H1 (cell line): ENCODE measurements at regions not wholly inside any gene's neighbourhood (a gene's known extent, or its start where the extent isn't known, plus 50 kb on each side); places are given as distances from the start of the nearest gene placed in this dataset.

Source experiments
- CTCF ChIA-PET: fragments of 300-600 bp; sonication (Branson Sonifier 250); formaldehyde crosslinking; loops from one replicate; lab custom pipeline; 2021; ENCODE audit not compliant: partially characterized antibody; lab: Charles Lee
- POLR2A ChIA-PET: fragments of 300-600 bp; sonication (Branson Sonifier 250); formaldehyde crosslinking; loops from one replicate; lab custom pipeline; 2021; ENCODE audit warnings: inconsistent platforms; ENCODE audit not compliant: partially characterized antibody; lab: Charles Lee
- DNase-seq, 2 experiments: peaks; one replicate each; pipeline versions ENCODE4 v3.0.0 to v3.0.0-alpha.2; 2010 to 2022; ENCODE audit warnings: low spot score in 2 of 2, low read depth in 1 of 2, mixed read lengths in 1 of 2
- FAIRE-seq: peaks from 2 replicates; lab custom pipeline; 2011; peaks lifted over from hg19 to GRCh38; lab: Jason Lieb, UNC
- H2AFZ ChIP-seq: 2 replicates; pipeline ENCODE4 v1.8.1; 2012; ENCODE audit warnings: low read length, inconsistent platforms
- H2AK5ac ChIP-seq: 2 replicates; pipeline ENCODE4 v1.6.1; 2013; ENCODE audit warnings: low read depth, low read length
- H2BK120ac ChIP-seq: replicated peaks from 2 replicates; pipeline ENCODE3; 2013; ENCODE audit warnings: low read depth, low read length, inconsistent platforms
- H2BK12ac ChIP-seq: 2 replicates; pipeline ENCODE4 v1.6.1; 2013; ENCODE audit warnings: low read depth, low read length
- H2BK15ac ChIP-seq: 2 replicates; pipeline ENCODE4 v1.6.1; 2013; ENCODE audit warnings: low read length
- H2BK20ac ChIP-seq: 2 replicates; pipeline ENCODE4 v1.6.1; 2013; ENCODE audit warnings: low read length
- H2BK5ac ChIP-seq: 2 replicates; pipeline ENCODE4 v1.6.1; 2013; ENCODE audit warnings: low read depth, low read length
- H3K14ac ChIP-seq: 2 replicates; pipeline ENCODE4 v1.6.1; 2013; ENCODE audit warnings: inconsistent platforms; ENCODE audit not compliant: insufficient read length
- H3K18ac ChIP-seq: 2 replicates; pipeline ENCODE4 v1.6.1; 2013; ENCODE audit warnings: low read length; ENCODE audit errors: extremely low read depth
- H3K23ac ChIP-seq: 2 replicates; pipeline ENCODE4 v1.6.1; 2013; ENCODE audit warnings: inconsistent platforms; ENCODE audit not compliant: insufficient read length
- H3K23me2 ChIP-seq: 2 replicates; pipeline ENCODE4 v1.6.1; 2013; ENCODE audit warnings: low read depth, low read length
- H3K27ac ChIP-seq: 2 replicates; pipeline ENCODE4 v1.6.1; 2011; ENCODE audit warnings: low read depth, low read length, inconsistent platforms
- H3K27me3 ChIP-seq, 4 experiments: replicated peaks in 1 of 4; 1 replicate in 1 of 4; 2 replicates in 3 of 4; pipeline versions ENCODE4 v1.6.1 to v1.8.1; 2011 to 2013; ENCODE audit warnings: low read length in 3 of 4, mild to moderate bottlenecking in 3 of 4, inconsistent platforms in 2 of 4, mixed read lengths in 2 of 4, moderate library complexity in 1 of 4; ENCODE audit not compliant: control insufficient read depth in 3 of 4, insufficient read depth in 3 of 4; ENCODE audit errors: extremely low read depth in 1 of 4
- H3K36me3 ChIP-seq, 4 experiments: 2 replicates each; pipeline versions ENCODE4 v1.6.1 to v1.8.1; 2011 to 2013; ENCODE audit warnings: mild to moderate bottlenecking in 4 of 4, low read length in 3 of 4, moderate library complexity in 2 of 4, control low read depth in 1 of 4, inconsistent platforms in 1 of 4; ENCODE audit not compliant: insufficient read depth in 4 of 4, control insufficient read depth in 2 of 4
- H3K4ac ChIP-seq: replicated peaks from 2 replicates; pipeline ENCODE3; 2013; ENCODE audit warnings: low read length, low read depth, mixed read lengths, inconsistent platforms; ENCODE audit not compliant: insufficient read length
- H3K4me1 ChIP-seq, 4 experiments: replicated peaks in 1 of 4; 1 replicate in 1 of 4; 2 replicates in 3 of 4; pipeline versions ENCODE4 v1.6.1 to v1.8.1; 2011 to 2013; ENCODE audit warnings: low read length in 3 of 4, inconsistent platforms in 2 of 4, mixed read lengths in 1 of 4; ENCODE audit not compliant: insufficient read depth in 4 of 4, control insufficient read depth in 3 of 4
- H3K4me2 ChIP-seq, 2 experiments: 2 replicates each; pipeline versions ENCODE4 v1.6.1 to v1.8.1; 2011 to 2013; ENCODE audit warnings: low read depth in 2 of 2, low read length in 2 of 2, control low read depth in 1 of 2, inconsistent platforms in 1 of 2, mild to moderate bottlenecking in 1 of 2; ENCODE audit not compliant: insufficient read depth in 1 of 2
- H3K4me3 ChIP-seq, 4 experiments: fragments of 200-600, 300-600 bp in 1 of 4; sonication (generic), shearing (Covaris generic), sonication (Bioruptor Twin) in 1 of 4; 2 replicates each; pipeline versions ENCODE4 v1.5.1 to v1.8.1; 2011 to 2016; ENCODE audit warnings: low read length in 4 of 4, low read depth in 3 of 4, control low read depth in 2 of 4, inconsistent platforms in 2 of 4, mild to moderate bottlenecking in 2 of 4, mixed read lengths in 1 of 4, moderate library complexity in 1 of 4; ENCODE audit not compliant: insufficient read depth in 2 of 4; ENCODE audit errors: extremely low read depth in 1 of 4
- H3K56ac ChIP-seq: replicated peaks from 2 replicates; pipeline ENCODE3; 2013; ENCODE audit warnings: low read depth, mild to moderate bottlenecking, mixed read lengths, low read length, inconsistent platforms; ENCODE audit not compliant: insufficient read length
- H3K79me1 ChIP-seq: 2 replicates; pipeline ENCODE4 v1.6.1; 2013; ENCODE audit warnings: low read depth, low read length, control low read depth
- H3K79me2 ChIP-seq, 2 experiments: 2 replicates each; pipeline versions ENCODE4 v1.6.1 to v1.8.1; 2012 to 2013; ENCODE audit warnings: low read length in 2 of 2, mild to moderate bottlenecking in 2 of 2, inconsistent platforms in 1 of 2; ENCODE audit not compliant: insufficient read depth in 2 of 2, control insufficient read depth in 1 of 2
- H3K9ac ChIP-seq, 4 experiments: replicated peaks in 1 of 4; 1 replicate in 1 of 4; 2 replicates in 3 of 4; pipeline versions ENCODE4 v1.6.1 to v1.8.1; 2011 to 2013; ENCODE audit warnings: low read depth in 3 of 4, low read length in 3 of 4, control low read depth in 2 of 4, mild to moderate bottlenecking in 2 of 4, moderate library complexity in 2 of 4, inconsistent platforms in 1 of 4; ENCODE audit errors: extremely low read depth in 1 of 4
- H3K9me3 ChIP-seq, 2 experiments: 2 replicates each; pipeline versions ENCODE4 v1.6.1 to v1.8.1; 2012 to 2013; ENCODE audit warnings: mild to moderate bottlenecking in 2 of 2, moderate library complexity in 2 of 2, control low read depth in 1 of 2, inconsistent platforms in 1 of 2, low read depth in 1 of 2, low read length in 1 of 2, mixed read lengths in 1 of 2; ENCODE audit not compliant: insufficient read depth in 2 of 2
- H4K20me1 ChIP-seq, 2 experiments: replicated peaks in 1 of 2; 2 replicates each; pipeline versions ENCODE3 to v1.8.1; 2011 to 2013; ENCODE audit warnings: inconsistent platforms in 2 of 2, low read length in 2 of 2, mild to moderate bottlenecking in 1 of 2; ENCODE audit not compliant: insufficient read depth in 2 of 2, control insufficient read depth in 1 of 2
- H4K5ac ChIP-seq: 2 replicates; pipeline ENCODE4 v1.6.1; 2013; ENCODE audit warnings: low read length, low read depth, mixed read lengths, inconsistent platforms; ENCODE audit not compliant: insufficient read length
- H4K8ac ChIP-seq: 2 replicates; pipeline ENCODE4 v1.8.0; 2013; ENCODE audit warnings: mild to moderate bottlenecking, moderate library complexity, low read length, inconsistent platforms; ENCODE audit not compliant: insufficient read depth; ENCODE audit errors: extremely low read depth
- H4K91ac ChIP-seq: replicated peaks from 2 replicates; pipeline ENCODE3; 2013; ENCODE audit warnings: low read length, mixed read lengths, inconsistent platforms; ENCODE audit not compliant: insufficient read length
- CBX5 ChIP-seq: fragments of 300-800, 300-1000 bp; sonication (generic); IDR thresholded peaks from 2 replicates; pipeline ENCODE4 v1.7.1; 2016; ENCODE audit warnings: antibody characterized with exemption, low read length, low read depth
- E2F6 ChIP-seq: IDR thresholded peaks from 2 replicates; pipeline ENCODE4 v1.6.1; 2012; ENCODE audit warnings: inconsistent platforms
- EGR1 ChIP-seq: IDR thresholded peaks from 2 replicates; pipeline ENCODE4 v1.6.1; 2011; ENCODE audit warnings: low read depth, low read length, borderline replicate concordance
- EP300 ChIP-seq, 2 experiments: IDR thresholded peaks; 1 replicate in 1 of 2; 2 replicates in 1 of 2; pipeline ENCODE4 v1.6.1; 2011 to 2012; ENCODE audit warnings: low read depth in 2 of 2, low read length in 2 of 2, mild to moderate bottlenecking in 2 of 2, borderline replicate concordance in 1 of 2, inconsistent platforms in 1 of 2, moderate library complexity in 1 of 2
- GTF2F1 ChIP-seq: IDR thresholded peaks from 2 replicates; pipeline ENCODE4 v1.6.1; 2012; ENCODE audit warnings: low read depth, low read length, improper control_type of control experiment, borderline replicate concordance
- HDAC2 ChIP-seq, 2 experiments: fragments of 300-600 bp in 1 of 2; sonication (generic) in 1 of 2; IDR thresholded peaks; 2 replicates each; pipeline ENCODE4 v1.6.1; 2011 to 2012; ENCODE audit warnings: low read depth in 2 of 2, low read length in 2 of 2, mild to moderate bottlenecking in 2 of 2, moderate library complexity in 2 of 2, borderline replicate concordance in 1 of 2, inconsistent platforms in 1 of 2
- JUN ChIP-seq: IDR thresholded peaks from 2 replicates; pipeline ENCODE4 v1.6.1; 2011; ENCODE audit warnings: low read depth, mild to moderate bottlenecking, improper control_type of control experiment, low read length
- KDM4A ChIP-seq: IDR thresholded peaks from one replicate; pipeline ENCODE4 v1.7.1; 2012; ENCODE audit warnings: low read depth, mild to moderate bottlenecking, moderate library complexity, low read length, inconsistent platforms; ENCODE audit not compliant: severe bottlenecking
- KDM5A ChIP-seq: fragments of 200-600 bp; IDR thresholded peaks from 2 replicates; pipeline ENCODE4 v1.7.1; 2012; ENCODE audit warnings: mild to moderate bottlenecking, low read length, inconsistent platforms, mixed read lengths
- PHF8 ChIP-seq: fragments of 200-600 bp; sonication (generic); conservative IDR thresholded peaks from 2 replicates; pipeline ENCODE4 v1.7.1; 2012; ENCODE audit warnings: low read depth, mild to moderate bottlenecking, inconsistent platforms, low read length, moderate library complexity
- POU5F1 ChIP-seq: IDR thresholded peaks from 2 replicates; pipeline ENCODE4 v1.6.1; 2011; ENCODE audit warnings: low read depth, mild to moderate bottlenecking, low read length, moderate library complexity
- SIN3A ChIP-seq, 2 experiments: IDR thresholded peaks in 1 of 2; conservative IDR thresholded peaks in 1 of 2; 2 replicates each; pipeline ENCODE4 v1.6.1; 2011 to 2012; ENCODE audit warnings: low read length in 2 of 2, improper control_type of control experiment in 1 of 2, low read depth in 1 of 2, mild to moderate bottlenecking in 1 of 2
- TAF1 ChIP-seq: IDR thresholded peaks from 2 replicates; pipeline ENCODE4 v1.6.1; 2011; ENCODE audit warnings: mild to moderate bottlenecking, low read depth, low read length
- YY1 ChIP-seq: IDR thresholded peaks from 2 replicates; pipeline ENCODE4 v1.6.1; 2011; ENCODE audit warnings: low read depth, mild to moderate bottlenecking, low read length
- WGBS, 2 experiments: shearing (Covaris generic) in 1 of 2; methylation state at CpG; one replicate each; pipeline versions ENCODE4 v1.1.6 to v1.1.7; 2013 to 2015; ENCODE audit warnings: low lambda C conversion rate in 2 of 2, mixed read lengths in 2 of 2, inconsistent platforms in 1 of 2, low coverage in 1 of 2, missing lambda C conversion rate in 1 of 2; ENCODE audit not compliant: insufficient replicate concordance in 2 of 2, insufficient coverage in 1 of 2, insufficient read length in 1 of 2; ENCODE audit errors: extremely low coverage in 1 of 2, missing lambda C conversion rate in 1 of 2; 5-methylcytosine and 5-hydroxymethylcytosine counted together

- no peak for FAIRE-seq
- H3K27me3 ChIP-seq = no peaks in the 10 kb centered on the region
- H3K4me1 ChIP-seq = peaks cover 3 to 12% (median 6%) of the 10 kb centered on the region in 4 experiments; a peak in 3 of 7 replicates
- H2BK15ac ChIP-seq = no peak overlapping the region
- no peak for DNase-seq
- no peaks in the 10 kb centered on the region for H3K79me2 ChIP-seq
- no peak overlapping the region for H2AFZ ChIP-seq
- POLR2A ChIA-PET = no interaction called here
- no peak overlapping the region for H3K23ac ChIP-seq
- H2BK12ac ChIP-seq = no peak overlapping the region
- H2BK20ac ChIP-seq = no peak overlapping the region
- no peak overlapping the region for H2AK5ac ChIP-seq
- no peak overlapping the region for H4K5ac ChIP-seq
- no peak overlapping the region for H2BK120ac ChIP-seq
- 93% methylated on average over 3 of the region's 3 CpGs; no CpG with 5 or more reads in 1 of the 2 experiments for WGBS, 2 experiments
- no peak overlapping the region for H3K14ac ChIP-seq
- H4K20me1 ChIP-seq = no peaks in the 10 kb centered on the region
- CTCF ChIA-PET = no interaction called here
- no peaks in the 10 kb centered on the region; the same call in 1 of the 2 replicates for H3K23me2 ChIP-seq
- H2BK5ac ChIP-seq = no peak overlapping the region
- H3K9me3 ChIP-seq = no peaks in the 10 kb centered on the region
- no peak overlapping the region for H3K4ac ChIP-seq
- no peak overlapping the region for H4K8ac ChIP-seq
- no peak overlapping the region for H4K91ac ChIP-seq
- no peak overlapping the region for H3K9ac ChIP-seq
- H3K56ac ChIP-seq = no peak overlapping the region
- H3K36me3 ChIP-seq = no peaks in the 10 kb centered on the region
- no peak overlapping the region for H3K18ac ChIP-seq
- H3K4me3 ChIP-seq = no peak overlapping the region
- no peak overlapping the region for H3K27ac ChIP-seq
- H3K4me2 ChIP-seq = no peak overlapping the region
- no peaks in the 10 kb centered on the region for H3K79me1 ChIP-seq
- no peak for TF ChIP-seq PHF8
- TF ChIP-seq EGR1 = no peak
- TF ChIP-seq EP300 (IDR thresholded peaks at IDR 0.05; ENCODE audit: borderline replicate concordance in 1 of 2, low read depth in 2 of 2, low read length in 2 of 2) = no peak
- TF ChIP-seq HDAC2 (IDR thresholded peaks at IDR 0.05; ENCODE audit: borderline replicate concordance in 1 of 2, low read depth in 2 of 2, low read length in 2 of 2) = no peak
- TF ChIP-seq E2F6 = no peak
- no peak for TF ChIP-seq YY1
- TF ChIP-seq GTF2F1 = no peak
- no peak for TF ChIP-seq SIN3A (conservative IDR thresholded peaks at IDR 0.05 in 1 of 2, IDR thresholded peaks at IDR 0.05 in 1 of 2; ENCODE audit: low read depth in 1 of 2, low read length in 2 of 2)
- no peak for TF ChIP-seq TAF1
- TF ChIP-seq POU5F1 = no peak
- no peak for TF ChIP-seq KDM5A
- TF ChIP-seq JUN = no peak
- TF ChIP-seq KDM4A = no peak
- TF ChIP-seq CBX5 = no peak
Measured at GRCh38 chr13:50152224-50152623, 137.0 kb downstream of the KCNRG start.
